Prostate gland (tissue), 2 donors: ENCODE measurements at regions not wholly inside any gene's neighbourhood (a gene's known extent, or its start where the extent isn't known, plus 50 kb on each side); places are given as distances from the start of the nearest gene placed in this dataset.

Source experiments
- DNase-seq: peaks from one replicate; pipeline ENCODE4 v3.0.0-alpha.2; 2019; ENCODE audit warnings: low spot score
- H3K27ac ChIP-seq, 2 donors: fragments of 200-600 bp; sonication (generic); 2 replicates each; pipeline ENCODE4 v1.5.1; 2017 to 2019
- H3K27me3 ChIP-seq: fragments of 200-600 bp; sonication (generic); replicated peaks from 2 replicates; pipeline ENCODE4 v1.5.1; 2019; ENCODE audit not compliant: insufficient read depth
- H3K36me3 ChIP-seq, 2 donors: fragments of 200-600 bp; sonication (generic); 1 replicate in 1 of 2; 2 replicates in 1 of 2; pipeline versions ENCODE4 v1.5.1 to v1.8.1; 2017 to 2019
- H3K4me1 ChIP-seq: fragments of 200-600 bp; sonication (generic); replicated peaks from 2 replicates; pipeline ENCODE4 v1.5.1; 2019
- H3K4me3 ChIP-seq, 2 donors: fragments of 200-600 bp; sonication (generic); 2 replicates each; pipeline ENCODE4 v1.5.1; 2017 to 2019
- H3K9me3 ChIP-seq: fragments of 200-600 bp; sonication (generic); 2 replicates; pipeline ENCODE4 v1.5.1; 2017
- POLR2A ChIP-seq: fragments of 450-650 bp; IDR thresholded peaks from one replicate; pipeline ENCODE4 v1.6.1; 2016; ENCODE audit warnings: antibody characterized with exemption, mild to moderate bottlenecking
- POLR2AphosphoS5 ChIP-seq: sonication (generic); formaldehyde crosslinking; IDR thresholded peaks from one replicate; pipeline ENCODE4 v1.6.1; 2017; ENCODE audit warnings: antibody characterized with exemption
- WGBS: methylation state at CpG from one replicate; pipeline ENCODE4 v1.1.5; 2018; 5-methylcytosine and 5-hydroxymethylcytosine counted together
- intact Hi-C: fragments of 100-400 bp; cut with DNase I; formaldehyde crosslinking; loops from one replicate; pipeline ENCODE4 v1.14.2; 2022
- TF ChIP-seq, protein P1 (sequence below), 4 experiments: fragments of 200-600 bp in 2 of 4; fragments of 450-650 bp in 2 of 4; sonication (generic) in 2 of 4; IDR thresholded peaks; 1 replicate in 3 of 4; 2 replicates in 1 of 4; pipeline ENCODE4 v1.5.1; 2016 to 2019; ENCODE audit warnings: antibody characterized with exemption in 4 of 4, mild to moderate bottlenecking in 2 of 4, moderate library complexity in 2 of 4

DNA sequence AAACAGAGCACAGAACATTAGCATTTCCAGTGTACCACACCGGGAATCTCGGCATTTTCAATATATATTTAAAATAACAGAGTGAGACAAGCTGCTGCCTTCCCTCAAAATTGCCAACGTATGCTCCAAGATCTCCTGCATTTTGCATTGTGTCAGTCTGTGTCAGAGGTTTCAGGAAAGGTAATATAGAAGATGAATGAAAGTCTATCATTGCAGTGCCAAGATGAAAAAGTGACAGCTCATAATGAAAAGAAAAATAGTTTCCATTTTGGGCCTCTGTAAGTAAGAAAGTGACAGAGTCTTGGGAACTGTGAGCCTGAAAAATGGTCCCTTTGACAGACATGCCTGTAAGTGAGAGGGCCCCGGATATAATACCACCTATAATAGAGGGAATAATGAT is 297.8 kb upstream of the PIK3C3 start:
- no peaks in the 10 kb centered on the region for H3K4me1 ChIP-seq
- no peak for DNase-seq
- H3K9me3 ChIP-seq: no peaks in the 10 kb centered on the region
- intact Hi-C loops: no loop called here
- H3K4me3 ChIP-seq: no peak overlapping the region
- H3K36me3 ChIP-seq: no peaks in the 10 kb centered on the region
- TF ChIP-seq POLR2AphosphoS5: no peak
- TF ChIP-seq, protein P1, sequence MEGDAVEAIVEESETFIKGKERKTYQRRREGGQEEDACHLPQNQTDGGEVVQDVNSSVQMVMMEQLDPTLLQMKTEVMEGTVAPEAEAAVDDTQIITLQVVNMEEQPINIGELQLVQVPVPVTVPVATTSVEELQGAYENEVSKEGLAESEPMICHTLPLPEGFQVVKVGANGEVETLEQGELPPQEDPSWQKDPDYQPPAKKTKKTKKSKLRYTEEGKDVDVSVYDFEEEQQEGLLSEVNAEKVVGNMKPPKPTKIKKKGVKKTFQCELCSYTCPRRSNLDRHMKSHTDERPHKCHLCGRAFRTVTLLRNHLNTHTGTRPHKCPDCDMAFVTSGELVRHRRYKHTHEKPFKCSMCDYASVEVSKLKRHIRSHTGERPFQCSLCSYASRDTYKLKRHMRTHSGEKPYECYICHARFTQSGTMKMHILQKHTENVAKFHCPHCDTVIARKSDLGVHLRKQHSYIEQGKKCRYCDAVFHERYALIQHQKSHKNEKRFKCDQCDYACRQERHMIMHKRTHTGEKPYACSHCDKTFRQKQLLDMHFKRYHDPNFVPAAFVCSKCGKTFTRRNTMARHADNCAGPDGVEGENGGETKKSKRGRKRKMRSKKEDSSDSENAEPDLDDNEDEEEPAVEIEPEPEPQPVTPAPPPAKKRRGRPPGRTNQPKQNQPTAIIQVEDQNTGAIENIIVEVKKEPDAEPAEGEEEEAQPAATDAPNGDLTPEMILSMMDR (IDR thresholded peaks at IDR 0.05): no peak
- no peak for TF ChIP-seq POLR2A
- 75% methylated on average over 4 of the region's 4 CpGs for WGBS
- H3K27ac ChIP-seq: no peak overlapping the region
- no peaks in the 10 kb centered on the region for H3K27me3 ChIP-seq

DNA sequence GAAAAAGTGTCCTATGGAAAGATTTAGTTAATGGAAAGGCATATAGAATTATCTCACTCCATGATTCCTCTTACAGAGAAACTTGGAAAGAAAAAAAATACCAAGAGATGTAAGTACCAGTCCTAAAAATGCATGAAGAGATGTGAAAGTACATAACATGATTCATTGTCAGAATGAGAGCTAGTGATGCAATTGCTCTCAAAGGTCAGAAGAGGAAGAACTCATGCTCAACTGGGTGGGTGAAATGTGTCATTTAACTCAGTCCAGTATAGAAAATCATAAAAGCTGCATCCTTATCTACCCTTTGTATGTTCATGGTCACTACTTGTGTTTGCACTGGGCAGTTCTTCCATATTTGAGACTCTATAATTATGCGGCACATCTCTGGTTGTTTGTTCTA is 300.0 kb upstream of the PIK3C3 start:
- TF ChIP-seq POLR2AphosphoS5: no peak
- TF ChIP-seq, protein P1 (IDR thresholded peaks at IDR 0.05): no peak
- Histone ChIP-seq H3K4me1 (no peaks in the 10 kb centered on the region), H3K4me3 (no peak overlapping the region), H3K27ac (no peak overlapping the region), H3K27me3 (no peaks in the 10 kb centered on the region), H3K9me3 (no peaks in the 10 kb centered on the region), H3K36me3 (no peaks in the 10 kb centered on the region)
- 100% methylated on average over 1 of the region's 1 CpG for WGBS
- intact Hi-C loops: no loop called here
- DNase-seq: no peak

DNA sequence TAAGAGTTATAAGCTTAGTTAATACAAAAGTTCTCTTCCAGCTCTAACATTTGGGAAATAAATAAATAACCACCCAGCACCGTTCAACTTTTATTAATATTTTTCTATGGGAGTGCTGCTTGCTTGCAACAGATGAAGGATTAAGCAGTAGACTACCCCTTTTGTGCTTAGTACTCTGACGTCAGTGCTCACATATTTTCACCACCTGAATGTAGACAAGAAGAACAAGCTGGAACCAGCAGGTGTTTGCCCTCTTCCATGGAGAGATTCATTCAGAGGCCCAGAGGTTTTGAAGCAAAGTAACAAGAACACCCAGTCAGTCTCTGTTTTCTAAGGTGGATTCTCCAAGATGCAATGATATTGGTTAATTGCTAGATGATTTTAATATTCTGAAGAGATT is 307.1 kb upstream of the PIK3C3 start:
- TF ChIP-seq POLR2AphosphoS5 (no peak), POLR2A (no peak)
- TF ChIP-seq, protein P1 (IDR thresholded peaks at IDR 0.05): no peak
- Histone ChIP-seq H3K36me3 (no peaks in the 10 kb centered on the region), H3K27ac (no peak overlapping the region), H3K4me1 (no peaks in the 10 kb centered on the region), H3K4me3 (no peak overlapping the region), H3K9me3 (no peaks in the 10 kb centered on the region), H3K27me3 (no peaks in the 10 kb centered on the region)
- 49% methylated on average over 2 of the region's 2 CpGs for WGBS
- intact Hi-C loops: no loop called here
- no peak for DNase-seq

DNA sequence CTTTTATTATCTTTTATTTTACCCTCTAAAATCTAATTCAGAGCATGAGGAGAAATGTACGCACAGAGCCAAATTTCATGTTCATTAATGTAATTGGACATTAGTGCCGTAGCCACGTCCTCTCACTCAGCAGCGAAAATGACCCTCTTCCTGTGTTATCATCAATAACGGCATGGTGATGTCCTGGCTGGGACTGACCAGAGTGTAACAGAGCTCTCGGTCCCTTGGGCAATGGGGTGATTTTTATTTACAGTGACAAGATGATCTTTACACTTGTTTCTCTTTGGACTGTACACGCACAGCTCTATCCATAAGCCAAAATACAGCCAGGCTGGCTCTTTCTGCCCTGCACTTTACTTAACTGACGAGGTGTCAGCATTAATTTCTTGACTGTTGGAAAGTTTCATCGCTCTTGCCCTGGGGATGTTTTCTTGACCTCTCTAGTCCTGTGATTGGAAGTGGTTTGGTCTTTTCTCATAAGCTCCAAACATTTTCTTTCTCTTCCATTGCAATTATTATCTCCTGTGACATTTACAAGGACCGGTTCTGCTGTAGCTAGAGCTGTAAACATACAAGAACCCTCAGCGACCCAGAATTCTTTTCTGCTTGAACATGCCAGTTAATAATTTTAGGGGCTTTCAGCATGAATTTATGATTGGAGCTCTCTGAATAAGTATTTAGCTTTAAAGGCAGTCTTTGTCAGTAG is 308.0 kb upstream of the PIK3C3 start:
- H3K4me1 ChIP-seq: no peaks in the 10 kb centered on the region
- no peaks in the 10 kb centered on the region for H3K36me3 ChIP-seq
- no peak overlapping the region for H3K27ac ChIP-seq
- H3K27me3 ChIP-seq: no peaks in the 10 kb centered on the region
- H3K4me3 ChIP-seq: no peak overlapping the region
- TF ChIP-seq POLR2AphosphoS5: no peak
- TF ChIP-seq, protein P1 (IDR thresholded peaks at IDR 0.05): no peak
- TF ChIP-seq POLR2A: no peak
- H3K9me3 ChIP-seq: no peaks in the 10 kb centered on the region
- 37% methylated on average over 11 of the region's 11 CpGs for WGBS
- intact Hi-C loops: no loop called here
- DNase-seq: no peak

DNA sequence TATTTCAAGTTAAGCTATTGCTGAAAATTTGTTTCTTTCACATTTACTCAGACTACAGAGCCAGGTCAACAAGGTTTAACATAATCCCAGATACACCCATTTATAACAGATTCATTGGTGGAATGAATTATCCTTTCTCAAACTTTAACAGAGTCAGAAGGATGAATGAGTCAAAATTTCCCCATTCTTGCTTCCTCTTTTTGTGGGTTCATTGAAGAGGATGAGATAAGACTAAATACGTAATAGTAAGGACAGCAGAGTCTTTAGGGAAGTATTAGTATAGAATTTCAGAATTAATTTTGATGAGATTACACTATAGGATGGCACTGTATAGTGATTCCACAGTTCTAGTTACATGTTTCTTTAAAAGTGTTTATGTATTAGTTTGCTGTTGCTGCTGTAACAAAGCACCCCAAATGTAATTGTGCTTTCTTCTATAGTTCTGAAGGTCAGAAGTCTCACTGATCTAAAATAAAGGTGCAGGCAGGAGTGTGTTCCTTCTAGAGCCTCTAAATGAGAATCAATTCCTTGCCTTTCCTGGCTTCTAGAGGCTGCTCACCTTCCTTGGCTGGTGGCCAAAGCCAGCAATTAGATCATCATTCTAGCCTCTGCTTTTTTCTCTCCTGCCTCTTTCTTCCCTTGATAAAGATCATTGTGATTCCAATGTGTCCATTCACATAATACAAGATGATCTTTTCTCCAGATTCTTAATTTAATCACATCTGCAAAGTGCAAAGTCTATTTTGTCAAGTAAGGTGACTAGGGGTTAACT is 309.3 kb upstream of the PIK3C3 start:
- 79% methylated on average over 1 of the region's 1 CpG for WGBS
- no peak overlapping the region for H3K27ac ChIP-seq
- no peaks in the 10 kb centered on the region for H3K27me3 ChIP-seq

More for the DNA sequence above, 309.3 kb upstream of the PIK3C3 start:
- intact Hi-C loops: no loop called here
- no peaks in the 10 kb centered on the region for H3K4me1 ChIP-seq
- no peaks in the 10 kb centered on the region for H3K9me3 ChIP-seq
- H3K36me3 ChIP-seq: no peaks in the 10 kb centered on the region
- DNase-seq: no peak
- no peak overlapping the region for H3K4me3 ChIP-seq
- TF ChIP-seq, protein P1 (IDR thresholded peaks at IDR 0.05): no peak
- TF ChIP-seq POLR2A (no peak), POLR2AphosphoS5 (no peak)
